H1 (cell line): ENCODE measurements at regions not wholly inside any gene's neighbourhood (a gene's known extent, or its start where the extent isn't known, plus 50 kb on each side); places are given as distances from the start of the nearest gene placed in this dataset.

Source experiments
- CTCF ChIA-PET: fragments of 300-600 bp; sonication (Branson Sonifier 250); formaldehyde crosslinking; loops from one replicate; lab custom pipeline; 2021; ENCODE audit not compliant: partially characterized antibody; lab: Charles Lee
- POLR2A ChIA-PET: fragments of 300-600 bp; sonication (Branson Sonifier 250); formaldehyde crosslinking; loops from one replicate; lab custom pipeline; 2021; ENCODE audit warnings: inconsistent platforms; ENCODE audit not compliant: partially characterized antibody; lab: Charles Lee
- DNase-seq, 2 experiments: peaks; one replicate each; pipeline versions ENCODE4 v3.0.0 to v3.0.0-alpha.2; 2010 to 2022; ENCODE audit warnings: low spot score in 2 of 2, low read depth in 1 of 2, mixed read lengths in 1 of 2
- FAIRE-seq: peaks from 2 replicates; lab custom pipeline; 2011; peaks lifted over from hg19 to GRCh38; lab: Jason Lieb, UNC
- H2AFZ ChIP-seq: 2 replicates; pipeline ENCODE4 v1.8.1; 2012; ENCODE audit warnings: low read length, inconsistent platforms
- H2AK5ac ChIP-seq: 2 replicates; pipeline ENCODE4 v1.6.1; 2013; ENCODE audit warnings: low read depth, low read length
- H2BK120ac ChIP-seq: replicated peaks from 2 replicates; pipeline ENCODE3; 2013; ENCODE audit warnings: low read depth, low read length, inconsistent platforms
- H2BK12ac ChIP-seq: 2 replicates; pipeline ENCODE4 v1.6.1; 2013; ENCODE audit warnings: low read depth, low read length
- H2BK15ac ChIP-seq: 2 replicates; pipeline ENCODE4 v1.6.1; 2013; ENCODE audit warnings: low read length
- H2BK20ac ChIP-seq: 2 replicates; pipeline ENCODE4 v1.6.1; 2013; ENCODE audit warnings: low read length
- H2BK5ac ChIP-seq: 2 replicates; pipeline ENCODE4 v1.6.1; 2013; ENCODE audit warnings: low read depth, low read length
- H3K14ac ChIP-seq: 2 replicates; pipeline ENCODE4 v1.6.1; 2013; ENCODE audit warnings: inconsistent platforms; ENCODE audit not compliant: insufficient read length
- H3K18ac ChIP-seq: 2 replicates; pipeline ENCODE4 v1.6.1; 2013; ENCODE audit warnings: low read length; ENCODE audit errors: extremely low read depth
- H3K23ac ChIP-seq: 2 replicates; pipeline ENCODE4 v1.6.1; 2013; ENCODE audit warnings: inconsistent platforms; ENCODE audit not compliant: insufficient read length
- H3K23me2 ChIP-seq: 2 replicates; pipeline ENCODE4 v1.6.1; 2013; ENCODE audit warnings: low read depth, low read length
- H3K27ac ChIP-seq: 2 replicates; pipeline ENCODE4 v1.6.1; 2011; ENCODE audit warnings: low read depth, low read length, inconsistent platforms
- H3K27me3 ChIP-seq, 4 experiments: replicated peaks in 1 of 4; 1 replicate in 1 of 4; 2 replicates in 3 of 4; pipeline versions ENCODE4 v1.6.1 to v1.8.1; 2011 to 2013; ENCODE audit warnings: low read length in 3 of 4, mild to moderate bottlenecking in 3 of 4, inconsistent platforms in 2 of 4, mixed read lengths in 2 of 4, moderate library complexity in 1 of 4; ENCODE audit not compliant: control insufficient read depth in 3 of 4, insufficient read depth in 3 of 4; ENCODE audit errors: extremely low read depth in 1 of 4
- H3K36me3 ChIP-seq, 4 experiments: 2 replicates each; pipeline versions ENCODE4 v1.6.1 to v1.8.1; 2011 to 2013; ENCODE audit warnings: mild to moderate bottlenecking in 4 of 4, low read length in 3 of 4, moderate library complexity in 2 of 4, control low read depth in 1 of 4, inconsistent platforms in 1 of 4; ENCODE audit not compliant: insufficient read depth in 4 of 4, control insufficient read depth in 2 of 4
- H3K4ac ChIP-seq: replicated peaks from 2 replicates; pipeline ENCODE3; 2013; ENCODE audit warnings: low read length, low read depth, mixed read lengths, inconsistent platforms; ENCODE audit not compliant: insufficient read length
- H3K4me1 ChIP-seq, 4 experiments: replicated peaks in 1 of 4; 1 replicate in 1 of 4; 2 replicates in 3 of 4; pipeline versions ENCODE4 v1.6.1 to v1.8.1; 2011 to 2013; ENCODE audit warnings: low read length in 3 of 4, inconsistent platforms in 2 of 4, mixed read lengths in 1 of 4; ENCODE audit not compliant: insufficient read depth in 4 of 4, control insufficient read depth in 3 of 4
- H3K4me2 ChIP-seq, 2 experiments: 2 replicates each; pipeline versions ENCODE4 v1.6.1 to v1.8.1; 2011 to 2013; ENCODE audit warnings: low read depth in 2 of 2, low read length in 2 of 2, control low read depth in 1 of 2, inconsistent platforms in 1 of 2, mild to moderate bottlenecking in 1 of 2; ENCODE audit not compliant: insufficient read depth in 1 of 2
- H3K4me3 ChIP-seq, 4 experiments: fragments of 200-600, 300-600 bp in 1 of 4; sonication (generic), shearing (Covaris generic), sonication (Bioruptor Twin) in 1 of 4; 2 replicates each; pipeline versions ENCODE4 v1.5.1 to v1.8.1; 2011 to 2016; ENCODE audit warnings: low read length in 4 of 4, low read depth in 3 of 4, control low read depth in 2 of 4, inconsistent platforms in 2 of 4, mild to moderate bottlenecking in 2 of 4, mixed read lengths in 1 of 4, moderate library complexity in 1 of 4; ENCODE audit not compliant: insufficient read depth in 2 of 4; ENCODE audit errors: extremely low read depth in 1 of 4
- H3K56ac ChIP-seq: replicated peaks from 2 replicates; pipeline ENCODE3; 2013; ENCODE audit warnings: low read depth, mild to moderate bottlenecking, mixed read lengths, low read length, inconsistent platforms; ENCODE audit not compliant: insufficient read length
- H3K79me1 ChIP-seq: 2 replicates; pipeline ENCODE4 v1.6.1; 2013; ENCODE audit warnings: low read depth, low read length, control low read depth
- H3K79me2 ChIP-seq, 2 experiments: 2 replicates each; pipeline versions ENCODE4 v1.6.1 to v1.8.1; 2012 to 2013; ENCODE audit warnings: low read length in 2 of 2, mild to moderate bottlenecking in 2 of 2, inconsistent platforms in 1 of 2; ENCODE audit not compliant: insufficient read depth in 2 of 2, control insufficient read depth in 1 of 2
- H3K9ac ChIP-seq, 4 experiments: replicated peaks in 1 of 4; 1 replicate in 1 of 4; 2 replicates in 3 of 4; pipeline versions ENCODE4 v1.6.1 to v1.8.1; 2011 to 2013; ENCODE audit warnings: low read depth in 3 of 4, low read length in 3 of 4, control low read depth in 2 of 4, mild to moderate bottlenecking in 2 of 4, moderate library complexity in 2 of 4, inconsistent platforms in 1 of 4; ENCODE audit errors: extremely low read depth in 1 of 4
- H3K9me3 ChIP-seq, 2 experiments: 2 replicates each; pipeline versions ENCODE4 v1.6.1 to v1.8.1; 2012 to 2013; ENCODE audit warnings: mild to moderate bottlenecking in 2 of 2, moderate library complexity in 2 of 2, control low read depth in 1 of 2, inconsistent platforms in 1 of 2, low read depth in 1 of 2, low read length in 1 of 2, mixed read lengths in 1 of 2; ENCODE audit not compliant: insufficient read depth in 2 of 2
- H4K20me1 ChIP-seq, 2 experiments: replicated peaks in 1 of 2; 2 replicates each; pipeline versions ENCODE3 to v1.8.1; 2011 to 2013; ENCODE audit warnings: inconsistent platforms in 2 of 2, low read length in 2 of 2, mild to moderate bottlenecking in 1 of 2; ENCODE audit not compliant: insufficient read depth in 2 of 2, control insufficient read depth in 1 of 2
- H4K5ac ChIP-seq: 2 replicates; pipeline ENCODE4 v1.6.1; 2013; ENCODE audit warnings: low read length, low read depth, mixed read lengths, inconsistent platforms; ENCODE audit not compliant: insufficient read length
- H4K8ac ChIP-seq: 2 replicates; pipeline ENCODE4 v1.8.0; 2013; ENCODE audit warnings: mild to moderate bottlenecking, moderate library complexity, low read length, inconsistent platforms; ENCODE audit not compliant: insufficient read depth; ENCODE audit errors: extremely low read depth
- H4K91ac ChIP-seq: replicated peaks from 2 replicates; pipeline ENCODE3; 2013; ENCODE audit warnings: low read length, mixed read lengths, inconsistent platforms; ENCODE audit not compliant: insufficient read length
- BCL11A ChIP-seq, 2 experiments: IDR thresholded peaks; one replicate each; pipeline ENCODE4 v1.6.1; 2011; ENCODE audit warnings: low read depth in 2 of 2, low read length in 2 of 2, mild to moderate bottlenecking in 2 of 2
- CBX5 ChIP-seq: fragments of 300-800, 300-1000 bp; sonication (generic); IDR thresholded peaks from 2 replicates; pipeline ENCODE4 v1.7.1; 2016; ENCODE audit warnings: antibody characterized with exemption, low read length, low read depth
- CTBP2 ChIP-seq: IDR thresholded peaks from 2 replicates; pipeline ENCODE4 v1.7.0; 2011; ENCODE audit warnings: borderline replicate concordance, mild to moderate bottlenecking, moderate library complexity, mixed read lengths, low read length; ENCODE audit not compliant: insufficient read depth, insufficient read length
- HDAC6 ChIP-seq: IDR thresholded peaks from one replicate; pipeline ENCODE4 v1.7.1; 2012; ENCODE audit warnings: low read depth, mild to moderate bottlenecking, inconsistent platforms, low read length, moderate library complexity
- KDM4A ChIP-seq: IDR thresholded peaks from one replicate; pipeline ENCODE4 v1.7.1; 2012; ENCODE audit warnings: low read depth, mild to moderate bottlenecking, moderate library complexity, low read length, inconsistent platforms; ENCODE audit not compliant: severe bottlenecking
- MAX ChIP-seq: IDR thresholded peaks from 2 replicates; pipeline ENCODE4 v1.6.1; 2012; ENCODE audit warnings: inconsistent platforms
- NANOG ChIP-seq: IDR thresholded peaks from 2 replicates; pipeline ENCODE4 v1.6.1; 2011; ENCODE audit warnings: low read length, low read depth, mild to moderate bottlenecking, inconsistent platforms; ENCODE audit not compliant: insufficient read depth, poor library complexity, severe bottlenecking
- WGBS, 2 experiments: shearing (Covaris generic) in 1 of 2; methylation state at CpG; one replicate each; pipeline versions ENCODE4 v1.1.6 to v1.1.7; 2013 to 2015; ENCODE audit warnings: low lambda C conversion rate in 2 of 2, mixed read lengths in 2 of 2, inconsistent platforms in 1 of 2, low coverage in 1 of 2, missing lambda C conversion rate in 1 of 2; ENCODE audit not compliant: insufficient replicate concordance in 2 of 2, insufficient coverage in 1 of 2, insufficient read length in 1 of 2; ENCODE audit errors: extremely low coverage in 1 of 2, missing lambda C conversion rate in 1 of 2; 5-methylcytosine and 5-hydroxymethylcytosine counted together
- TF ChIP-seq, protein P1 (sequence below): IDR thresholded peaks from 2 replicates; pipeline ENCODE4 v1.6.1; 2012; ENCODE audit warnings: inconsistent platforms
- TF ChIP-seq, protein P2 (sequence below): IDR thresholded peaks from 2 replicates; pipeline ENCODE4 v1.6.1; 2011; ENCODE audit warnings: low read depth, mild to moderate bottlenecking, low read length; ENCODE audit not compliant: insufficient read depth
- TF ChIP-seq, protein P3 (sequence below): IDR thresholded peaks from 2 replicates; pipeline ENCODE4 v1.6.1; 2011; ENCODE audit warnings: low read length, improper control_type of control experiment

DNA sequence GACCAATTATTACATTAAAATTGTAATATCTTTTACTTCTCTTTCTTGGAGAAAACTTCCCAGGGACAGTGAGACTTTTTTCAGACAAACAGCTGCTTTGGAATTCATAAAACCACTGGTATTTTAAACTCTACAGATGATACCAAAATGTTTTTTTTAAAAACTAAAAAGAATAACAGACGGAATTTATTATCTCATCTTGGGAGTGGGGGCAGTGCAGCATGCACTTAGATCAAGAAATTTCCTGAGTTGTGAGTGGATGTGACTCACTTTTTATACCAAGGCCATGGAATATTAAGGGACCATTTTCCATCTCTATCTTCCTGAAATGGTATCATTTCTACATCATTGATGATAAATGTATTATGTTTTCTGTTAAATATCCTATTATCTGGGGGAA, 422.8 kb upstream of the HNRNPA3 start:
- FAIRE-seq (no peak), DNase-seq (no peak)
- H3K23me2 ChIP-seq = no peaks in the 10 kb centered on the region
- WGBS, 2 experiments = 85% methylated on average over 1 of the region's 1 CpG; no CpG with 5 or more reads in 1 of the 2 experiments
- H2BK5ac ChIP-seq = no peak overlapping the region
- H3K79me1 ChIP-seq = no peaks in the 10 kb centered on the region
- H2BK12ac ChIP-seq = no peak overlapping the region
- H3K27me3 ChIP-seq = no peaks in the 10 kb centered on the region
- POLR2A ChIA-PET = interaction anchor here (1.9 kb wide), 1 partner anchor 14 kb away, joined by 4 read pairs; no protein-coding TSS in a partner anchor
- H2AK5ac ChIP-seq = no peak overlapping the region
- H4K5ac ChIP-seq = no peak overlapping the region
- H2BK20ac ChIP-seq = no peak overlapping the region
- H4K91ac ChIP-seq = no peak overlapping the region
- no peaks in the 10 kb centered on the region; a peak in 1 of 4 replicates for H3K9me3 ChIP-seq
- H3K36me3 ChIP-seq = no peaks in the 10 kb centered on the region
- CTCF ChIA-PET = interaction anchor here (0.6 to 1.6 kb wide), 2 partner anchors 112 to 978 kb away, joined by 3 read pairs; no protein-coding TSS in a partner anchor
- no peak overlapping the region for H3K23ac ChIP-seq
- H2BK15ac ChIP-seq = no peak overlapping the region
- H4K8ac ChIP-seq = no peak overlapping the region
- no peak overlapping the region for H2AFZ ChIP-seq
- no peaks in the 10 kb centered on the region for H4K20me1 ChIP-seq
- H3K9ac ChIP-seq = no peak overlapping the region
- no peak overlapping the region for H3K27ac ChIP-seq
- H3K4ac ChIP-seq = no peak overlapping the region
- no peaks in the 10 kb centered on the region for H3K79me2 ChIP-seq
- H3K4me1 ChIP-seq = no peaks in the 10 kb centered on the region
- H3K14ac ChIP-seq = no peak overlapping the region
- no peak overlapping the region for H3K56ac ChIP-seq
- no peak overlapping the region for H3K4me2 ChIP-seq
- H3K4me3 ChIP-seq = no peak overlapping the region
- no peak overlapping the region for H3K18ac ChIP-seq
- H2BK120ac ChIP-seq = no peak overlapping the region
- TF ChIP-seq CTBP2 (no peak), MAX (no peak), BCL11A (IDR thresholded peaks at IDR 0.05; ENCODE audit: low read depth in 2 of 2, low read length in 2 of 2) (no peak), CBX5 (no peak), HDAC6 (no peak), NANOG (no peak), KDM4A (no peak)
- TF ChIP-seq, protein P1, sequence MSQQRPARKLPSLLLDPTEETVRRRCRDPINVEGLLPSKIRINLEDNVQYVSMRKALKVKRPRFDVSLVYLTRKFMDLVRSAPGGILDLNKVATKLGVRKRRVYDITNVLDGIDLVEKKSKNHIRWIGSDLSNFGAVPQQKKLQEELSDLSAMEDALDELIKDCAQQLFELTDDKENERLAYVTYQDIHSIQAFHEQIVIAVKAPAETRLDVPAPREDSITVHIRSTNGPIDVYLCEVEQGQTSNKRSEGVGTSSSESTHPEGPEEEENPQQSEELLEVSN = no peak
- TF ChIP-seq, protein P2, sequence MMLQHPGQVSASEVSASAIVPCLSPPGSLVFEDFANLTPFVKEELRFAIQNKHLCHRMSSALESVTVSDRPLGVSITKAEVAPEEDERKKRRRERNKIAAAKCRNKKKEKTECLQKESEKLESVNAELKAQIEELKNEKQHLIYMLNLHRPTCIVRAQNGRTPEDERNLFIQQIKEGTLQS = no peak
- TF ChIP-seq, protein P3, sequence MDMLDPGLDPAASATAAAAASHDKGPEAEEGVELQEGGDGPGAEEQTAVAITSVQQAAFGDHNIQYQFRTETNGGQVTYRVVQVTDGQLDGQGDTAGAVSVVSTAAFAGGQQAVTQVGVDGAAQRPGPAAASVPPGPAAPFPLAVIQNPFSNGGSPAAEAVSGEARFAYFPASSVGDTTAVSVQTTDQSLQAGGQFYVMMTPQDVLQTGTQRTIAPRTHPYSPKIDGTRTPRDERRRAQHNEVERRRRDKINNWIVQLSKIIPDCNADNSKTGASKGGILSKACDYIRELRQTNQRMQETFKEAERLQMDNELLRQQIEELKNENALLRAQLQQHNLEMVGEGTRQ = no peak
